Stimulated activated CD8-positive, alpha-beta memory T cell treated with anti-CD3 and anti-CD28 coated beads, Interleukin-15, amount 100 ng/mL, for 48 hours (primary cell): ENCODE measurements at regions not wholly inside any gene's neighbourhood (a gene's known extent, or its start where the extent isn't known, plus 50 kb on each side); places are given as distances from the start of the nearest gene placed in this dataset.
"Not testable (repeated sequence)": the region's sequence is repeated elsewhere in the genome, so short reads cannot be mapped to it uniquely, and the experiment has no call there.

Experiments
- DNase-seq, 2 donors: peaks; one replicate each; pipeline ENCODE4 v3.0.0-alpha.2; 2020; ENCODE audit warnings: low read depth in 2 of 2

- DNase-seq, result peak in 1 of 2 donors; percentile 20
Observed at GRCh38 chr7:80018941-80019808, 115.5 kb upstream of the GNAI1 start.

- no peak for DNase-seq
Observed at GRCh38 chr7:80017101-80017698, 117.4 kb upstream of the GNAI1 start.

DNA sequence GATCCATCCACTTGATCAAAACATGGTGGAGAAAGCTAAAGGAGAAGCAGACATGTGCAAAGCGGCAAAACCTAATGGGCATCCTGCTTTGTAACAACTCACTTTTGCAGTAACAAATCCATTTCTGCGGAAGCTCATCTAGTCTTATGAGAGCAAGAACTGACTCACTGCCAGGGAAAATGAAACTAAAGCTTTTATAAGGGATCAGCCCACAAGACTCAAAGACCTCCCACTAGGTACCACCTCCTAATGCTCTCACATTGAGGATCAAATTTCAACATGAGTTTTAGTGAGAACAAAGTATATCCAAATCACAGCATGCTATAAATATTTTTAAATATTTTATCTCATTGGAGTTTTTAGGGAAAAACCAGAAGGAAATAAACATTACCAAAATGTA is 120.1 kb upstream of the GNAI1 start:
- no peak for DNase-seq

DNA sequence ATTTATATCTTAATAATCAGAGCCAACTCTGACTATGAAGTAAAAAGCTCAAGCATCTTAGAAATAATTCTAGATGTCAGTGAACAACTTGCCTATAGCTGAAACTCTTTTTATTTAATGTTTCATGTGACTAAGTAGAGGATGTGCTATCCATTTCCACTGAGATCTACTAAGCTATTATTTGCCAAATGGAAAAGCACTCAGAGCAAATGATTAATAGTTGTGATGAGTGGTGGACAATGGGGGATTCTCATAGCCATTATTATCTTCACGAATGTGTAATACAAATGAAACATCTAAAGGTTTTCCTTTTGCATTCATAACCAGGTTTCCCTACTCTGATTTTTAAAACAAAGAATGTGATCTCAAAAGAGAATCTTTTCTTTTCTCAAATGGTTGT is 126.6 kb upstream of the GNAI1 start:
- no peak for DNase-seq

- no peak for DNase-seq
Observed at GRCh38 chr7:80002865-80003264, 131.8 kb upstream of the GNAI1 start.

DNA sequence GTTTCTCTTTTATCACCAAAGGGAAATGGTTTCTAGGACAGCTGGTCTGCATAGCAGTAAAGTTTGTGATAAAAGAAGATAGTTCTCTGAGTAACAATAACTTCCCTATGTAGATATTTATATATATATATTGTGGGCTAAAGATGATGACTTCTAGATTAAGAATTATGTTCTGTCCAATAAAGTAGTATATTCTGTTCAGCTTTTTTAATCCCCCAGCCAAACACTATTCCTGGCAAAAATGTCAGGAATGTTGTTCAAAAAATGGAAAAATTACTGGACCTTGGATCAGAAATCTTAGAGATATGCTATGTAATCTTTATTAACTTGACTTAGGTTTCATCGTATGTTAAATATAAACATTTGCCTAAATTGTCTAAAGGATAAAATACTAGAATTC is 136.3 kb upstream of the GNAI1 start:
- DNase-seq, result no peak

- DNase-seq, result no peak
Observed at GRCh38 chr7:79997345-79997744, 137.3 kb upstream of the GNAI1 start.

GRCh38 chr7:79995741-79996140 is 138.9 kb upstream of the GNAI1 start:
- DNase-seq, result not testable (repeated sequence)

GRCh38 chr7:79988653-79989052 is 146.0 kb upstream of the GNAI1 start:
- DNase-seq, result no peak

- no peak for DNase-seq
Observed at GRCh38 chr7:79984210-79984609, 150.4 kb upstream of the GNAI1 start.

DNA sequence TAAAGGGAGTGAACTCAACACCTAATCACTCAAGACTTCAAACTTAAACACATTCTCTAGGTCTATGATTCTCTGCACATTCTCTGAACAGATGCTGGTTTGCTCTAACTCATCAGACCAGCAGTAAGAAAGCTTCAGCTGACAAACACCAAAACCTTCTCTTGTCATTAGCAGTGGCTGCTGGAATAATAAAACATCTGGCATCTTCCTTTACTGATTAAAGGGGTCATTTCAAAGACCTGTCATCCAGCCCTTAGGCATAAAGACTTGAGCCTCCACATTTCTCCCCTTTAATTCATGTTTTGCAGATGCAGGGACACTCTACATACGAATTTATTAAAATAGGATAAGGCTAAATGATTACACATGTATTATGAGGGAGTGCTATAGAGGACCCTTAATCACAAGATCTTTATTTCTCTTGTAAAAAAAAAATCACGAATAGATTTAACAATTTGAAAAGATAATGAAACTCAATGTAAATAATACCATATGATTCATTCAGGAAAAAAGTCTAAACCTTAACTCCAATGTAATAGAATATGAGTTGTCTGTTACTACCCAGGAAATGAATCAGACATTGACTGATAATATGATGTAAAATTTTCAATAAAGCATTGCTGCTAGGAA is 152.4 kb upstream of the GNAI1 start:
- DNase-seq, result no peak

- no peak for DNase-seq
Observed at GRCh38 chr7:79980376-79980775, 154.3 kb upstream of the GNAI1 start.

- no peak for DNase-seq
Observed at GRCh38 chr7:79979437-79979836, 155.2 kb upstream of the GNAI1 start.

DNA sequence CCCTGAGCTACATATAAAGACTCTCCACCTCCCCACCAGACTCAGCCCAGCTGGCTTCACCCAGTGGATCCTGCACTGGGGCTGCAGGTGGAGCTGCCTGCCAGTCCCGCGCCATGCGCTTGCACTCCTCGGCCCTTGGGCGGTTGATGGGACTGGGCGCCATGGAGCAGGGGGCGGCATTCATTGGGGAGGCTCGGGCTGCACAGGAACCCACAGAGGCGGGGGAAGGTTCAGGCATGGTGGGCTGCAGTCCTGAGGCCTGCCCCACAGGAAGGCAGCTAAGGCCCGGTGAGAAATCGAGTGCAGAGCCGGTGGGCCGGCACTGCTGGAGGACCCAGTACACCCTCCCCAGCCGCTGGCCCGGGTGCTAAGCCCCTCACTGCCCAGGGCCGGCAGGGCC is 157.2 kb upstream of the GNAI1 start:
- DNase-seq, result no peak

- DNase-seq, result not testable (repeated sequence)
Observed at GRCh38 chr7:79976711-79977020, 158.0 kb upstream of the GNAI1 start.

DNA sequence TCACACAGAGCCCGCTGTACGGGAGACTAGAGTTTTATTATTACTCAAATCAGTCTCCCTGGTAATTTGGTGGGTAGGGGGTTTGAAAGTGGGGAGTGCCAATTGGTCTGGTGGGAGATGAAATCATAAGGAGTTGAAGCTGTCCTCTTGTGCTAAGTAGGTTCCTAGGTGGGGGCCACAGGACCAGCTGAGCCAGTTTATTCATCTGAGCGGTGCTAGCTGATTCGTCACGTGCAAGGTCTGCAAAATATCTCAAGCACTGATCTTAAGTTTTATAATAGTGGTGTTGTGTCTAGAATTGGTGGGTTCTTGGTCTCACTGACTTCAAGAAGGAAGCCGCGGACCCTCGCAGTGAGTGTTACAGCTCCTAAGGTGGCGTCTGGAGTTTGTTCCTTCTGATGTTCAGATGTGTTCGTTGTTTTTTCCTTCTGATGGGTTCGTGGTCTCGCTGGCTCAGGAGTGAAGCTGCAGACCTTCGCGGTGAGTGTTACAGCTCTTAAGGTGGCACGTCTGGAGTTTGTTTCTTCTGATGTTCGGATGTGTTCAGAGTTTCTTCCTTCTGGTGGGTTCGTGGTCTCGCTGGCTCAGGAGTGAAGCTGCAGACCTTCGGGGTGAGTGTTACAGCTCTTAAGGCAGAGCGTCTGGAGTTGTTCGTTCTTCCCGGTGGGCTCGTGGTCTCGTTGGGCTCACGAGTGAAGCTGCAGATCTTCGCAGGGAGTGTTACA is 158.5 kb upstream of the GNAI1 start:
- not testable (repeated sequence) for DNase-seq

DNA sequence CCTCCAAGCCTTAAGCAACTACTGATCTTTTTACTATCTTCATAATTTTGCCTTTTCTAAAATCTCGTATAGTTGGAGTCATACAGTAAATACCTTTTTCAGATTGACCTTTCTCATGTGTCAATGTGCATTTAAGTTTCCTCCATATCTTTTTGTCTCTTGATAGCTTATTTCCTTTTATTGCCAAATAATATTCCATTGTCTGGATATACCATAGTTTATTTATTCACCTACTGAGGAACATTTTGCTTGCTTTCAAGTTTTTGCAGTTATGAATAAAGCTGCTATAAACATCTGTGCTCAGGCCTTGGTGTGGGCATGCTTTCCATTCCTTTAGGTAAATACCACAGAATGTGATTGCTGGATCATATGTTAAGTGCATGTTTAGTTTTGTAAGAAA is 161.2 kb upstream of the GNAI1 start:
- no peak for DNase-seq

- no peak for DNase-seq
Observed at GRCh38 chr7:79971058-79971457, 163.6 kb upstream of the GNAI1 start.

- no peak for DNase-seq
Observed at GRCh38 chr7:79968894-79969293, 165.7 kb upstream of the GNAI1 start.

- DNase-seq, result no peak
Observed at GRCh38 chr7:79968077-79968648, 166.5 kb upstream of the GNAI1 start.

DNA sequence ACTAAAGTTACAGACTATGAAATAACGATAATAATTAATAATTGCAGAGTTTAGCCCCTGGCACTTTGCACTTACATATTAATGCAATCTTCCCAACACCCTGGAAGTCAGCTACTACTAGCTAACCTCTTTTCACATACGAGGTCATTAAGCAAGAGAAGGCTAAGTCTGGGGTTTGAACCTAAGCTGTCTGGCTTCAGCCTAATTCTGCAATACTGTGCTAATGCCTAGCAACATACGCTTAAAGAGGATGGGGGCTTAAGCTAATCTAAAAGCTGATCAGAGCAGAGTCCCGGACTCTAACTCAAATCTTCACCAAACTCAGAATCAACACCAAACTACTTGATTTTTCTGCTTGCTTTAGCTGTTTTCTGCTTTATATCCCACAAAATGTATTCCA is 168.7 kb upstream of the GNAI1 start:
- DNase-seq, result no peak

DNA sequence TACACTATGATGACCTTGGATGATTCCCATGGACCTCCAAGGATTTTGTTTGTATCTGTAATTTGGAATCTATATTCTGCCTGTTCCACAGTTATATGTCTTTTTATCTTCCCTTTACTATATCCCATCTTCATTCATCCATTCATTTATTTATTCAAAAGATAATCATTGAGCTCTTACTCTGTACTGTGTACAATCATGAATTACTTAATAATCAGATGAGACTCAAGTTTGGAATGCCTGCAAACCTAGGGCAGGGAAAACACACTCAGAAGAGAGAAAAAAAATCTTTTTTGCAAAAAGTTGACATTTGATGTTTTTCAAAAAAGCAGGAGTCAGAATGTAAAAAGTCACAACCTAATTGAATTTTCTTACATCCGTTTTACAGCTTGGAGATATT is 170.2 kb upstream of the GNAI1 start:
- no peak for DNase-seq
